GM12872 (cell line): ENCODE measurements at regions not wholly inside any gene's neighbourhood (a gene's known extent, or its start where the extent isn't known, plus 50 kb on each side); places are given as distances from the start of the nearest gene placed in this dataset.

Source experiments
- TF ChIP-seq, protein P1 (sequence below): IDR thresholded peaks from 3 replicates; pipeline ENCODE4 v1.5.1; 2011; ENCODE audit warnings: low read depth, mild to moderate bottlenecking, low read length, moderate library complexity; ENCODE audit not compliant: insufficient read depth

- TF ChIP-seq, protein P1, sequence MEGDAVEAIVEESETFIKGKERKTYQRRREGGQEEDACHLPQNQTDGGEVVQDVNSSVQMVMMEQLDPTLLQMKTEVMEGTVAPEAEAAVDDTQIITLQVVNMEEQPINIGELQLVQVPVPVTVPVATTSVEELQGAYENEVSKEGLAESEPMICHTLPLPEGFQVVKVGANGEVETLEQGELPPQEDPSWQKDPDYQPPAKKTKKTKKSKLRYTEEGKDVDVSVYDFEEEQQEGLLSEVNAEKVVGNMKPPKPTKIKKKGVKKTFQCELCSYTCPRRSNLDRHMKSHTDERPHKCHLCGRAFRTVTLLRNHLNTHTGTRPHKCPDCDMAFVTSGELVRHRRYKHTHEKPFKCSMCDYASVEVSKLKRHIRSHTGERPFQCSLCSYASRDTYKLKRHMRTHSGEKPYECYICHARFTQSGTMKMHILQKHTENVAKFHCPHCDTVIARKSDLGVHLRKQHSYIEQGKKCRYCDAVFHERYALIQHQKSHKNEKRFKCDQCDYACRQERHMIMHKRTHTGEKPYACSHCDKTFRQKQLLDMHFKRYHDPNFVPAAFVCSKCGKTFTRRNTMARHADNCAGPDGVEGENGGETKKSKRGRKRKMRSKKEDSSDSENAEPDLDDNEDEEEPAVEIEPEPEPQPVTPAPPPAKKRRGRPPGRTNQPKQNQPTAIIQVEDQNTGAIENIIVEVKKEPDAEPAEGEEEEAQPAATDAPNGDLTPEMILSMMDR, result no peak
Measured at GRCh38 chr10:125333209-125333591, 172.8 kb upstream of the CTBP2 start.

DNA sequence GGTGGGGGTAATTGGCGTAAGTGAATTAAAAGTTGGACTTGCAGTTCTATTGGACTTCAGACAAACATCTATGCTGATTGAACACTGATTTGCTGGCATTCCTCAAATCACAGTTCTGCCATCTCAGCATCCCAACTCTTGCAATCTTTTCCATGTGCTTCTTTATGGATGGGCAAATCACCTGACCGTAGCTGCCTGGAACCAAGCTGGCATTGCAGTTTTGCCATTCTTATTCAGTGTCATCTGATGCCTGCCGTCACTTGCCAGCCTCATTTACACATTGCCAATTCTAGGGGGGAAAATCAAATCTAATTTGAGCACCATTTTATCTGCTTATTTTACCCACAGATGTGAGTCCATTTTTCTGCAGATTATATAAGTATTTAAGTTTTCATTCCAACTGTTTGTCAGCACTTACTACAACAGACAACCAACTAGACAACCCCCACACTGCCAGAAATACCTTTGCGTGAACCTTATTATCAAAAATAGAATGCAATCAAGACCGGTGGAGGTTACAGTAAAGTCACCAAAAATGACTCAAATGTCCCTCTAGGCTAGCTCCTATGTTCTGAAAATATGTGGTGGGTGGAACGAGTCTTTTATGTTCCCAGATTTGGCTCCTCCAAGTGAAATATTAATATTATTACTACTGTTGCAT lies 172.3 kb upstream of the CTBP2 start:
- TF ChIP-seq, protein P1, result no peak

GRCh38 chr10:125331056-125331455 lies 170.7 kb upstream of the CTBP2 start:
- TF ChIP-seq, protein P1, result no peak

DNA sequence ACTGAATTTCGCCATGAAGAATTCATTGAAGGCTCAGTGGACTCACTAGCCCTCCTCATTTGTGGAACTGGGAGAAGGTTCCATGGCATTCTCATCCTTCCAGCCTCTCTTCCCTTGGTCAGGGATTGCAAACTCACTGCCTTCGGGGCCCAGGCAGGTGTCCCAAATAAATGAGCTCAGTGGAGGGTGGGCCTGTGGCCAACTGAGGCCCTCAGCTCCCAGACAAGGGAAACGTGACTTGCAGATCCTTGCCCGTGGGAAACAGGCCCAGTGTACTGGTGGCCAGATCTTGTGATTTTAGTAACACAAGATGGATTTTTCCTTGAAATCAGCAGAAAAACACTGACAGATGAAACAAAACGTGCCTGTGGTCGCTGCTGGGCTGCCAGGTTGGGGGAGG lies 168.7 kb upstream of the CTBP2 start:
- TF ChIP-seq, protein P1, result no peak

GRCh38 chr10:125325326-125325725 lies 165.0 kb upstream of the CTBP2 start:
- TF ChIP-seq, protein P1, result no peak

GRCh38 chr10:125316436-125316835 lies 156.1 kb upstream of the CTBP2 start:
- TF ChIP-seq, protein P1, result no peak

DNA sequence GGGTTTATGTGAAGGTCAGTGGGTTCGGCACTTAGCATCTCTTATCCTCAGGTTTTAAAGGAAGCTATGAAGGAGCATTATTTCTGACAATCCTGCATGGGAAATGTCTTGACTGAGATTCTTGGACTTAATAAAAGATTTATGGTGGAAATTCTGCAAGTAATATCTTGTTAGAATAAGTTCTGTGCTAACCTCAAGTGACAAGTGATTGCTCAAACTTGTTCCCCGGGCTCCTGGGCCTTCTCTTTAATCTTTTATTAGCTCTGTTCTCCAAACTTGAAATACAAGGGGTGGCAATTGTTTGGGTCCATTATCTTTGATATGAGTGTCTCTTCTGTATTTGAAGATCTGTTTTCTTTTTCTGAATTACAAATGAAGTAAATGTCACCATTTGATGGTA lies 140.6 kb upstream of the CTBP2 start:
- TF ChIP-seq, protein P1, result no peak
